ENCODE measurements at regions not wholly inside any gene's neighbourhood (a gene's known extent, or its start where the extent isn't known, plus 50 kb on each side); places are given as distances from the start of the nearest gene placed in this dataset.
A peak's percentile ranks its signal among the peaks of the same experiment; 100 is the strongest.
"Not testable (repeated sequence)": the region's sequence is repeated elsewhere in the genome, so short reads cannot be mapped to it uniquely, and the experiment has no call there.

GRCh38 chr14:88929656-88930436 is 105.4 kb downstream of the TTC8 start:
- DNase-seq (ENCODE audit: low spot score) (no peak), FAIRE-seq (no peak)

GRCh38 chr14:88931321-88932110 is 107.1 kb downstream of the TTC8 start:
- FAIRE-seq (no peak), DNase-seq (ENCODE audit: low spot score) (no peak)

GRCh38 chr14:88933191-88933590 is 108.7 kb downstream of the TTC8 start:
- DNase-seq (ENCODE audit: low spot score) = no peak
- FAIRE-seq = no peak

- no peak for DNase-seq (ENCODE audit: low spot score)
- FAIRE-seq = no peak
These were observed 109.9 kb downstream of the TTC8 start for GRCh38 chr14:88934351-88934806.

GRCh38 chr14:88935083-88935482 is 110.6 kb downstream of the TTC8 start:
- no peak for DNase-seq (ENCODE audit: low spot score)
- FAIRE-seq = peak; percentile 23

- FAIRE-seq (no peak), DNase-seq (ENCODE audit: low spot score) (no peak)
These were observed 113.3 kb downstream of the TTC8 start for GRCh38 chr14:88937706-88938105.

- DNase-seq (ENCODE audit: low spot score) (no peak), FAIRE-seq (no peak)
These were observed 116.2 kb downstream of the TTC8 start for GRCh38 chr14:88940671-88941070.

- DNase-seq (ENCODE audit: low spot score) (no peak), FAIRE-seq (no peak)
These were observed 117.0 kb downstream of the TTC8 start for GRCh38 chr14:88941414-88941813.

GRCh38 chr14:88947646-88948598 is 123.5 kb downstream of the TTC8 start:
- no peak for FAIRE-seq
- no peak for DNase-seq (ENCODE audit: low spot score)

- FAIRE-seq (no peak), DNase-seq (ENCODE audit: low spot score) (no peak)
These were observed 125.6 kb downstream of the TTC8 start for GRCh38 chr14:88950069-88950468.

- no peak for FAIRE-seq
- DNase-seq (ENCODE audit: low spot score) = no peak
These were observed 126.9 kb downstream of the TTC8 start for GRCh38 chr14:88951370-88951769.

- FAIRE-seq (no peak), DNase-seq (ENCODE audit: low spot score) (no peak)
These were observed 128.4 kb downstream of the TTC8 start for GRCh38 chr14:88952901-88953300.

GRCh38 chr14:88955455-88955854 is 131.0 kb downstream of the TTC8 start:
- FAIRE-seq = no peak
- no peak for DNase-seq (ENCODE audit: low spot score)

GRCh38 chr14:88960496-88960895 is 136.0 kb downstream of the TTC8 start:
- FAIRE-seq (peak; percentile 74), DNase-seq (ENCODE audit: low spot score) (no peak)

- DNase-seq (ENCODE audit: low spot score) (no peak), FAIRE-seq (no peak)
These were observed 136.8 kb downstream of the TTC8 start for GRCh38 chr14:88961214-88961613.

GRCh38 chr14:88962356-88962755 is 137.9 kb downstream of the TTC8 start:
- no peak for DNase-seq (ENCODE audit: low spot score)
- no peak for FAIRE-seq

GRCh38 chr14:88967299-88967698 is 142.8 kb downstream of the TTC8 start:
- DNase-seq (ENCODE audit: low spot score) (no peak), FAIRE-seq (no peak)

- DNase-seq (ENCODE audit: low spot score) (no peak), FAIRE-seq (no peak)
These were observed 150.8 kb downstream of the TTC8 start for GRCh38 chr14:88975043-88975830.

- no peak for FAIRE-seq
- no peak for DNase-seq (ENCODE audit: low spot score)
These were observed 151.5 kb downstream of the TTC8 start for GRCh38 chr14:88975926-88976325.

- not testable (repeated sequence) for FAIRE-seq; DNase-seq (ENCODE audit: low spot score)
These were observed 156.5 kb downstream of the TTC8 start for GRCh38 chr14:88980907-88981306.

- FAIRE-seq = no peak
- DNase-seq (ENCODE audit: low spot score) = no peak
These were observed 157.5 kb downstream of the TTC8 start for GRCh38 chr14:88981948-88982347.
